Activated naive CD8-positive, alpha-beta T cell (primary cell): ENCODE measurements at regions not wholly inside any gene's neighbourhood (a gene's known extent, or its start where the extent isn't known, plus 50 kb on each side); places are given as distances from the start of the nearest gene placed in this dataset.

Experiments
- H3K27ac Mint-ChIP-seq: one replicate; pipeline ENCODE4 v1.8.0; 2021; ENCODE audit warnings: mixed read lengths
- H3K27me3 Mint-ChIP-seq: one replicate; pipeline ENCODE4 v1.8.0; 2021; ENCODE audit warnings: mixed read lengths
- H3K36me3 Mint-ChIP-seq: one replicate; pipeline ENCODE4 v1.8.0; 2021; ENCODE audit warnings: mixed read lengths
- H3K4me1 Mint-ChIP-seq: one replicate; pipeline ENCODE4 v1.8.0; 2021; ENCODE audit warnings: low read depth, mixed read lengths
- H3K4me3 Mint-ChIP-seq: one replicate; pipeline ENCODE4 v1.8.0; 2021; ENCODE audit warnings: mild to moderate bottlenecking, mixed read lengths
- H3K9me3 Mint-ChIP-seq: one replicate; pipeline ENCODE4 v1.8.0; 2021; ENCODE audit warnings: low read depth, mixed read lengths

DNA sequence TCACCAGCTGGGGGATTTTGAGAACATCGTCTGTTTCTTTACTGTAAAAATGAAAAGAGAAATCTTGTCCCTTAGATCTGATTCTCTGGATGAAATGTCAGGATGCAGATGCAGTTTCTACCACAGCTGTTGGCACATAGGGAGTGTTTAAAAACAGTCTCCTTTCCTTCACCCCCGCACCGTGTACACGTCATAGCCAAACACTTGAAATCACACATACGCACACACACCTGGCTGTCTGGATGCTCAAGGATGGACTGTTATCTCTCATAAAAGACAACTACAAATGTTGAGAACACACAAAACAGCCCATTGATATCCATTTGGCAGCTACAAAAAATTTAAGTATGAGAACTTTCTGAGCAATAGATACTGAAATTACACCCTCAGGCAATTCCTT lies 275.8 kb upstream of the CLNK start:
- no peak overlapping the region for H3K27ac Mint-ChIP-seq
- no peaks in the 10 kb centered on the region for H3K4me1 Mint-ChIP-seq
- no peak overlapping the region for H3K4me3 Mint-ChIP-seq
- H3K36me3 Mint-ChIP-seq, result no peaks in the 10 kb centered on the region
- peaks cover 2% of the 10 kb centered on the region for H3K27me3 Mint-ChIP-seq
- no peaks in the 10 kb centered on the region for H3K9me3 Mint-ChIP-seq

DNA sequence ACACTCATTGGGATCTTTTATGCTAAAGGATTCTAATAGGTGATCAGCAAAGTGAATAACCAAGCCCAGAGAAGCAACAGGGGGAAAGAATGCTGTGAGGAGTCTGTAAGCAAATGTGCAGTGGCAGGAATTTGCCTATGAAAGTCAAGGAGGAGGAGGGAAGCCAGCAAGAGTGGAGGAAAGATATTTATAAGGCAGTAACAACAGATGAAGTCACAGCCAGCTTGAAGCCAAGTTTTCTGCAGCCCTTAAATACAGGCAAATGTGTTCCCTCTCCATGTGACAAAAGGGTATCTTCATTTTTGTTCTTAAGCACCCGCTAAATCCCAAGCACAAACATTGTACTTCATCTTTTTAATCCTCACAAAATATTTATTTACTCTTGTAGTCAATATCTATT lies 275.0 kb upstream of the CLNK start:
- Mint-ChIP-seq H3K4me1 (peaks cover 2% of the 10 kb centered on the region), H3K27ac (no peak overlapping the region), H3K27me3 (peaks cover 2% of the 10 kb centered on the region), H3K4me3 (no peak overlapping the region), H3K9me3 (no peaks in the 10 kb centered on the region), H3K36me3 (no peaks in the 10 kb centered on the region)

DNA sequence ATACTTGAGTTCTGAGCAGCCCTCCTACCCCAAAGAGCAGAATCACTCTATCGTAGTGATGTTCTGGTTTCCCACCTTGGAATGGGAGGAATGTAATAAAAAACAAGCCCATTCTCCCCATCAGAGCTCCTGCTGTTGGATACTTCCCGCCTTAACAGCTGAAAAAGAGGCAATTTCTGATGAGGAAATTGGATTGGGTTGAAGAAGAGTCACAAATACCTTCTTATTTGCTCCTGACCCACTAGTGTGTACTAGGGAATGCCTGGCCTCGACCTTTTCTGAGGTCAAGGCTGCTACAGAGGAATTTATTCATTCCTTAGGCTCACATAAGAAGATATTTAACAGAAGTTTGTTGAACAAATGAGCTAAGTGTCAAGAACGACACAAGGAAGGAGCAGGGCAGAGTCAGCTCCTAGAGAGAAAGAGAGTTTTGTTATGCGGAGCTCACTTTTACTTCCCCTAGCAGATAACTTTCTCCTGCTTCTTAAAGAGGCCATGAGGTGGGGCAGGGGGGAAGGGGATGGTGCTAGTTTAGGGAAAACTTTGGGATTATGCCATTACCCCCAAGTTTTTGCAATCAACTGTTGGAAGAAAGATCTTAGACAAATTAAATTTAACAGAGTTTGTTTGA lies 273.8 kb upstream of the CLNK start:
- H3K9me3 Mint-ChIP-seq, result no peaks in the 10 kb centered on the region
- H3K4me3 Mint-ChIP-seq, result no peak overlapping the region
- H3K36me3 Mint-ChIP-seq, result no peaks in the 10 kb centered on the region
- H3K27ac Mint-ChIP-seq, result no peak overlapping the region
- peaks cover 2% of the 10 kb centered on the region for H3K27me3 Mint-ChIP-seq
- H3K4me1 Mint-ChIP-seq, result peaks cover 2% of the 10 kb centered on the region

DNA sequence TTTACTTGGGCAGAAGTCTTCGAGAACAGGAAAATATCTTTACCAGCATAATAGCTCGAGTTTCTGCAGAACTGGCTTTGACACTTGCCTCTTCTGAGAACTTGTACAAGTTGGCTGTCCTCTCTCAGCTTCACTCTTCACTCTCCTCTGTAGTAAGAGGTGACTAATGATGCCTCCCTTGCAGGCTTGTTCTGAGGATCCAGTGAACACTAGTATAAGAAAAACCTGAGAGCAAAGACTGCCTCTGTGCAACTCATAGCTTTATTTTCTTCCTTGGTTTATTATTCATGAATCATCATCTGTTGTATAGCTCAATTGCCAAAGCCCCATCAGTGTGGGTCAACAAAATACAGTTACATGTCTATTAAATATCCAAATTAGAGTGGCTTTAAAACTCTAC lies 266.7 kb upstream of the CLNK start:
- Mint-ChIP-seq H3K9me3 (no peaks in the 10 kb centered on the region), H3K4me1 (peaks cover 2% of the 10 kb centered on the region), H3K27me3 (no peaks in the 10 kb centered on the region), H3K4me3 (no peak overlapping the region), H3K36me3 (no peaks in the 10 kb centered on the region), H3K27ac (no peak overlapping the region)

DNA sequence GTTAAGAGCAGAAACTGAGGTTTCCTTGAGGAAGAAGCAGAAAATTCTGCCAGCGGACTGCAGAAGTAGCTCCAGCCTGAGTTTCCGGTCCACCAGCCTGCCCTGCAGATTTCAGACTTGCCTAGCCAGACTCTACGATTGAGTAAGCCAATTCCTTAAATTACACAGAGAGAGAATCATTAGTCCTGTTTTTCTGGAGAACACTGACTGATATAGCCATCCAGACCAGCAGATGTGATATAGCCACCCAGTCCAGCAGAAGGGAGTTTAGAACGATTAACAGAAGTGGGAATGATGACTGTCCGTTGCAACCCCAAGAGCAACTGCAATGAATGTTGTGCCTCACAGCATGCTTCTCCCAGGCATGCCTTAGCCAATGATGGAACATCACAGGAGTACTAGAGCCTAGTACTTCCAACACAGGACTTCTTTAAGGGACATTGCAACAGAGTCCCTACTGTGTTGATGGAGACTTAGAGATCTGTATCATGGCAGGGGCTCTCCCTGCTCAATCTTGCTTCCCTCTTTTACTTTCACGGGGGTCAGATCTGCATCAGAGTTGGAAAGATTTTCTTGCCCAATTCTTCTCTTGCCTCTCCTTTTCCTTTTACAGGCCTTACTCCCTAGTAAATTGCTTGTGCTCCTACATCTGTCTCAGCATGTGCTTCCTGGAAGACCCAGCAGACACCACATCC lies 264.6 kb upstream of the CLNK start:
- Mint-ChIP-seq H3K27me3 (no peaks in the 10 kb centered on the region), H3K36me3 (no peaks in the 10 kb centered on the region), H3K27ac (no peak overlapping the region), H3K4me1 (no peaks in the 10 kb centered on the region), H3K9me3 (no peaks in the 10 kb centered on the region), H3K4me3 (no peak overlapping the region)

DNA sequence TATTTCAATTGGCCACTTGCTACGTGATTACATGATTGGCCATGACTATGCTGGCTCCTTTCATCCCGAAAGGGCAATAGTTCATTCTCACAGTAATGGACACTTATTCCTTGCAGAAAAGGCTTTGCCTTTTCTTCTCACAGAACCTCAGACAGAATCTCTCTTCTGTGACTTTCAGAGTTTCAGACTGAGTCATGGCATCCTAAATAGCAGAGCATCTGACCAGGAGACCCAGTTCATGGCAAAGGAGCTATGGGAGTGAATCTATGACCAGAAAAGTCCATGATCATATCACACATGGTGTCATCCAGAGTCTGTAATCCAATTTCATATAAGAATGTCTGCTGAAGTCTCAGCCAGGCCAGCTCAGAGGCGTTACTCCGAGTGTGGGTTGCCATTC lies 263.3 kb upstream of the CLNK start:
- H3K4me3 Mint-ChIP-seq, result no peak overlapping the region
- H3K9me3 Mint-ChIP-seq, result no peaks in the 10 kb centered on the region
- no peak overlapping the region for H3K27ac Mint-ChIP-seq
- no peaks in the 10 kb centered on the region for H3K27me3 Mint-ChIP-seq
- no peaks in the 10 kb centered on the region for H3K36me3 Mint-ChIP-seq
- H3K4me1 Mint-ChIP-seq, result no peaks in the 10 kb centered on the region

DNA sequence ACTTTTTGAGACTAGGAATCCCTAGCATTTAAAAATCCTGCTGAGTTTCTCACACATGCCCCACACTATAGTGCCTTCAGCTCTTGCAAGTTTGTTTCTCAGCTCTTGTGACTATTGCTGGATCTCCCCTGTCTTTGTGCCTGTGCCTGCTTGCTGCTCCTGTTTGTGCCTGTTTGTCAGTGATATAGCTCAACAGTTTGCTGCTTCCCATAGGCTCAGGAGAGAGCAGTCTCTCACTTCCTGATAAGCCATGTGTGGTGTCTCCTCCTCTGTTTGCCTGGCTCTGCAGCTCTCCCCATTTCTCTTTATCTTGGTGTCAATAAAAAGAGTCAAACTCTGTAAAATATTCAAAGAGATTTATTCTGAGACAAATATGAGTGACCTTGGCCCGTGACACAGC lies 259.8 kb upstream of the CLNK start:
- Mint-ChIP-seq H3K36me3 (no peaks in the 10 kb centered on the region), H3K27me3 (no peaks in the 10 kb centered on the region), H3K27ac (no peak overlapping the region), H3K4me1 (no peaks in the 10 kb centered on the region), H3K4me3 (no peak overlapping the region), H3K9me3 (peaks cover 4% of the 10 kb centered on the region)

DNA sequence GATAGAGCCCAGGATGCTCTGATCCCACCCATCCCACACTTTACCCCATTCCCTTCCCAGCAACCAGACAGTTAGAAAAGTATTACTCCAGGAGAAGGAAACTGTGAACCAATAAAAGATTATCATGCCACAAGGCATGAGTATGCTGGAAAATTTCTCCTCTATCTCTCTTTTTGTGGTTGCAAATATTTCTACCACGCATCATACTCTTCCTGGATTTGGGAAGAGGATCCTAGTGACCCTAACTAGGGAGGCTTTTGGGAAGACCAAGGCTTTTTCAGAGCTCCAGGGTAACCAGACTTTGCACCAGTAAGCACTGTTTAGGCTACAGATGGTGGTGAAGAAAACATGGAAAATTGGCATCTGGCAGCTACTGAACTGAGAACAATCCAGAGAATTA lies 257.6 kb upstream of the CLNK start:
- H3K36me3 Mint-ChIP-seq, result no peaks in the 10 kb centered on the region
- H3K27me3 Mint-ChIP-seq, result no peaks in the 10 kb centered on the region

DNA sequence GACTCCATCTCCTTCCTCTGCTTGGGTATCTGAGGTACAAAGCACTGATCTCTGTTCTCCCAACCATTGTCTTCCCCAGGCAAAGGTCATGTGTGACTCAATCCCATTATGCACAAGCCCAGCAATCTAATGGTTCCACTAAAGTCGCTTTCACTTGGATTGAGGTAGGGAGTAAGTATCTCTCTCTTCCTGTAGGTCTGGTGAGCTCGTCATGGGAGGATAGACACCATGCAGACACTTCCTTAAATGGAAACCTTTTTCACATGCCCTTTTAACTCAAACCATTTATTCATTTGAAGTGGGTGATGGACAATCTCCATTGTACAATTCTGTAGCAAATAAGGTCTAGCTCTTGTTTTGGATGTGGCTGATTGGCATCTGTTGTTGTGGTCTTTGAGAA lies 245.2 kb upstream of the CLNK start:
- H3K27me3 Mint-ChIP-seq, result no peaks in the 10 kb centered on the region
- no peak overlapping the region for H3K4me3 Mint-ChIP-seq
- no peaks in the 10 kb centered on the region for H3K4me1 Mint-ChIP-seq
- no peaks in the 10 kb centered on the region for H3K9me3 Mint-ChIP-seq
- H3K27ac Mint-ChIP-seq, result no peak overlapping the region
- peaks cover 2% of the 10 kb centered on the region for H3K36me3 Mint-ChIP-seq

More for the DNA sequence above, 257.6 kb upstream of the CLNK start:
- H3K9me3 Mint-ChIP-seq, result peaks cover 4% of the 10 kb centered on the region
- no peak overlapping the region for H3K4me3 Mint-ChIP-seq
- no peak overlapping the region for H3K27ac Mint-ChIP-seq
- no peaks in the 10 kb centered on the region for H3K4me1 Mint-ChIP-seq

DNA sequence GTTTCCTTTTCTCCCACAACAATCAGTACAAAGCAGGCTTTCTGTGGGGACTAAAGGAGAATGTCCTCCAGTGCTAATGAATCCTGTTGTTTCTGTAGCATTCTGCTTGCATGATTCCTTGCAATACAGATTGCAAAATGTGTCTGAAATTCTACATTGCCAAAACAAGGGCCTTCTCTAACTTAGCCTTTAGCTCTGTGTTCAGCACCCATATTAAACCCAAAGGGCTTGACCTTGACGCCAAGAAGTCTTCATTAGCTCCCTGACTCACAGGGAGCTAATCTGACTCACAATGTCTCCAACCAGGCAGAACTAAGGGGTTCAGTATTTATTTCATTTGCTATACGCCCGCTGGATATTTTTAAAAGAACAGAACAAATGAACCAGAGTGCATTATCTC lies 241.4 kb upstream of the CLNK start:
- H3K36me3 Mint-ChIP-seq, result no peaks in the 10 kb centered on the region
- no peaks in the 10 kb centered on the region for H3K9me3 Mint-ChIP-seq
- H3K27ac Mint-ChIP-seq, result no peak overlapping the region
- H3K4me1 Mint-ChIP-seq, result no peaks in the 10 kb centered on the region
- H3K27me3 Mint-ChIP-seq, result no peaks in the 10 kb centered on the region
- H3K4me3 Mint-ChIP-seq, result no peak overlapping the region

DNA sequence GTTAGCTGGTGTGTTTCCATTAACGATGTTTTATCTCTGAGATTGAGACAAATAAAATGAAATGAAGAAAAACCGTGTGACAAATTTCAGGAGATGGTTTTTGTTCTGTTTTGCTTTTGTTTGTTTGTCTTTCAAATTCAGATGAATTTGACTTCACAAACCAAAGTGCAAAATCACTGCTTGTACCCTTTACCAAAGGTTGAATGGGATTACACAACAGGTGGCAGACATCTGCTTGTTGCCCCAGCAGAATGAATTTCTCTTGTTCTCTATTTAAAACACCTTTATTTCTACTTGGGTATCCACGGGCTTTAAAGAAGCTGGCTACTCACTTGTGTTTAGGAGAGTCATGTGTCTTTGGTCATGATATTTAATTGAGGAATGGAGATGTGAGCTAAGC lies 239.7 kb upstream of the CLNK start:
- Mint-ChIP-seq H3K9me3 (peaks cover 4% of the 10 kb centered on the region), H3K27me3 (peaks cover 2% of the 10 kb centered on the region), H3K27ac (no peak overlapping the region), H3K4me1 (no peaks in the 10 kb centered on the region), H3K4me3 (no peak overlapping the region), H3K36me3 (no peaks in the 10 kb centered on the region)

DNA sequence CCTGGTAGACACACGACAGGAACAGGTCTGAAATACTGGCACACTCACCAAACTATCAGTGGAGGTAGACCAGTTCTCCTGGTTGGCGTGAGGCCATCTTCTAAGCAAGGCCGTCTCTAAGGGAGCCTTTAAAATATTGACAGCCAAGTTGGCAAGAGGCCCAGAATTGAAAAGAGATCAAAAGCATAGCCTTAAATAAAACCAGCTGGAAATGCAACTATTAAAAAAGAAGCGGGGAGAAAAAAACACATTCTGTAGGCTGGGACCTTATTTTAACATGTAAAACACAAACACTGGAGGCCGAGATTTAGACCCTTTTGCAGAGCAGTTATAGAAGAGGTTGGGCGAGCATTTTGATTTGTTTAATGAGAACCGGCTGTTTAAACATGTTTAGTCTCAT lies 233.0 kb upstream of the CLNK start:
- Mint-ChIP-seq H3K9me3 (peaks cover 4% of the 10 kb centered on the region), H3K36me3 (no peaks in the 10 kb centered on the region), H3K27me3 (peaks cover 3% of the 10 kb centered on the region), H3K4me3 (no peak overlapping the region), H3K4me1 (no peaks in the 10 kb centered on the region), H3K27ac (no peak overlapping the region)

DNA sequence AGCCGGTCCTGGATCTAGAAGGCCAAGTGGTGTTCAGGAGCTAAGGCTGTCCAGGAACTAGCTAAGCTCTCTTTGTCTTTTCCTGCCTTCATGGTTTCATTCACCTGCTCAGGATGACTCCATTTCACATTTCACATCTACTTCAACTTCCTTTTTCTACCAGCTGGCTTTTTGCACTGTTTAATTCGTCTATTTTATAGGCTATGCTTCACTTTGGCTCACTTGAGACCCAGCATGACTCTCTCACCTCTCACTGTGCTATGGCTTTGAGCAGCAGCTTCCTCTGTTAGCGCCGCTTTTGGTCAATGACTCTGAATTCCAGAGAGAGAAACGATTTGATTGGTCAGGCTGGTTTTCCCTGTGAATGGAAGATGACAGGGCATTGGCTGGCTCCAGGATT lies 213.5 kb upstream of the CLNK start:
- Mint-ChIP-seq H3K4me1 (no peaks in the 10 kb centered on the region), H3K9me3 (no peaks in the 10 kb centered on the region), H3K27me3 (peaks cover 7% of the 10 kb centered on the region), H3K36me3 (no peaks in the 10 kb centered on the region), H3K27ac (no peak overlapping the region), H3K4me3 (no peak overlapping the region)

DNA sequence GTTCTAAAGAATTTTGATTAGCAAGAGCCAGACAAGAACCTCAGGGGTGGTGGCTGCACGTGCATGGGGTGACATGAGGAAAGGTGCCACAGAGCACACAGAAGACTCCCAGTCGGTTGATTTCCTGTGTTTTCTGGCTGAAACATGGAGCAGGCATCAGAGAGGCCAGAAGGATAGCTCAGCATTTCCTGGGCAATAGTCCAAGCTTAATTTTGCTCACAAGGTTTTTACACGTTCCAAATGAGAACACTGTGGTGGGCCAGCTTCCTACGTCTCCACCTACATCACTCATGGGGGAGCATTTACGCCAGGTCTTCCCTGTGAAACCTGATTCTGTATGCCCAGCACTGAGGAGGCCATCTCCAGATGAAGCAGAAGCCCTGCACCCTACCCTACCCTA lies 212.5 kb upstream of the CLNK start:
- Mint-ChIP-seq H3K9me3 (no peaks in the 10 kb centered on the region), H3K4me1 (no peaks in the 10 kb centered on the region), H3K4me3 (no peak overlapping the region), H3K36me3 (no peaks in the 10 kb centered on the region), H3K27me3 (peaks cover 7% of the 10 kb centered on the region), H3K27ac (no peak overlapping the region)

DNA sequence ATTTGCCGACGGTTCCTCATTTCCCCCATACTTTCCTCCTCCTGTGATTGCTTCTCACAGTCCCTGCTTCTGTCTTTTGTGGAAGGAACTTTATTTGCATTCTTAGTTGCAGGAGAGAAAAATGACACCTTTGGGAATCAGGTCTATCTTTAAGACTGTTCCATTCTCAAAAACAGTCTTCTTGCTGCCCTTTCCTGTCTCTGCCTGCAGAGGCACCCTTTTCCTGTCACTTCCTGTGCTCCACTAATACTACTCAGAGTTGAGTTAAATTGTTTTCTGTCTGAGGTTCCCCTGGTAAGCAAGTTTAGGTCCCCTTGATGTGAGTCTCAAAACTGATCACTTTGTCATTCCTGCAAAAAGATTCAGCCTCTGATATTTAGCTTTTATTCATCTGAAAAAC lies 208.8 kb upstream of the CLNK start:
- H3K9me3 Mint-ChIP-seq, result no peaks in the 10 kb centered on the region
- no peak overlapping the region for H3K4me3 Mint-ChIP-seq
- H3K27ac Mint-ChIP-seq, result no peak overlapping the region
- H3K36me3 Mint-ChIP-seq, result no peaks in the 10 kb centered on the region
- H3K4me1 Mint-ChIP-seq, result no peaks in the 10 kb centered on the region
- H3K27me3 Mint-ChIP-seq, result peaks cover 9% of the 10 kb centered on the region

DNA sequence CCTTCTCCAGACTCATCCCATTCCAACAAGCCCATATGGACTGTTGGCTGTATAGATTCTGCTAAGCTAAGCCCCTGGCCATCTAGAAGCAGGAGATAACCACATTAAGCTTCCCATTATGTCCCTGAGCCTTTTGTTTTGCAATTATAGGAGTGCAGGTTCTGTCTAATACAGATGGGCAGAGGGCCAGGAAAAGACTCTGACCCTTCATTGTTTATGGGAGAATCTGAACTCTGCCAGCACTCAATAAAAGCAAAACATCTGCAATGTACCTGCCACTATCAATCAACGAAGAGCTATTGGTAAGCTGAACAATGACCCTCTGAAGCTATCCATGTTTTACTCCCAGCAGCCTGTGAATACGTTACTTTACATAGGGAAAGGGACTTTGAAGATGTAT lies 207.3 kb upstream of the CLNK start:
- H3K4me1 Mint-ChIP-seq, result no peaks in the 10 kb centered on the region
- H3K36me3 Mint-ChIP-seq, result no peaks in the 10 kb centered on the region
- H3K27me3 Mint-ChIP-seq, result peaks cover 8% of the 10 kb centered on the region
- H3K27ac Mint-ChIP-seq, result no peak overlapping the region
- H3K4me3 Mint-ChIP-seq, result no peak overlapping the region
- H3K9me3 Mint-ChIP-seq, result no peaks in the 10 kb centered on the region
